ENCODE measurements at regions not wholly inside any gene's neighbourhood (a gene's known extent, or its start where the extent isn't known, plus 50 kb on each side); places are given as distances from the start of the nearest gene placed in this dataset.

DNA sequence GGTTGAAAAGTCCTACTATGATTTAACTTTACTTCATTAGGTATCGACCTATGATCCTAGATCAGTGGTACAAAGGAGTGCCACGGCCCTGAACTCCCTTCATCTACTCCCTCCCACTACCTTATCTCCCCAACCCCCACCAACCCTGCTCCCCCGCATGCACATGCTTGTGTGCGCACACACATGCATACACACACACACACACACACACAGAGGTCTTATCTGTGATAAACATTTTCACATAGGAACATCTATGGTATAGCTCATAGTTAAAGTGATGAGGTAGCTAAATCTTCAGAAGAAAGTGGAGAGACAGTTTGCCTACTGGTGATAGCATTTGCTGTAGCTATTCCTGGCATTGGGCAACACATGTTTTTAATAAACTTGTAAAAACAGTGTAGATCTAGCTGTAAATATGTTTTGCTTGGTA is 471.3 kb downstream of the ZEB2 start (continued):
- TF ChIP-seq ZNF778 (CRISPR knock-in tag; IDR thresholded peaks at IDR 0.05): no peak
- TF ChIP-seq, protein P1, sequence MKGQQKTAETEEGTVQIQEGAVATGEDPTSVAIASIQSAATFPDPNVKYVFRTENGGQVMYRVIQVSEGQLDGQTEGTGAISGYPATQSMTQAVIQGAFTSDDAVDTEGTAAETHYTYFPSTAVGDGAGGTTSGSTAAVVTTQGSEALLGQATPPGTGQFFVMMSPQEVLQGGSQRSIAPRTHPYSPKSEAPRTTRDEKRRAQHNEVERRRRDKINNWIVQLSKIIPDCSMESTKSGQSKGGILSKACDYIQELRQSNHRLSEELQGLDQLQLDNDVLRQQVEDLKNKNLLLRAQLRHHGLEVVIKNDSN (CRISPR knock-in tag; IDR thresholded peaks at IDR 0.05): no peak
- TF ChIP-seq GABPA (tag; conservative IDR thresholded peaks at IDR 0.05; ENCODE audit: low read depth): no peak
- TF ChIP-seq IRF2 (CRISPR knock-in tag; IDR thresholded peaks at IDR 0.05): no peak
- TF ChIP-seq, protein P2, sequence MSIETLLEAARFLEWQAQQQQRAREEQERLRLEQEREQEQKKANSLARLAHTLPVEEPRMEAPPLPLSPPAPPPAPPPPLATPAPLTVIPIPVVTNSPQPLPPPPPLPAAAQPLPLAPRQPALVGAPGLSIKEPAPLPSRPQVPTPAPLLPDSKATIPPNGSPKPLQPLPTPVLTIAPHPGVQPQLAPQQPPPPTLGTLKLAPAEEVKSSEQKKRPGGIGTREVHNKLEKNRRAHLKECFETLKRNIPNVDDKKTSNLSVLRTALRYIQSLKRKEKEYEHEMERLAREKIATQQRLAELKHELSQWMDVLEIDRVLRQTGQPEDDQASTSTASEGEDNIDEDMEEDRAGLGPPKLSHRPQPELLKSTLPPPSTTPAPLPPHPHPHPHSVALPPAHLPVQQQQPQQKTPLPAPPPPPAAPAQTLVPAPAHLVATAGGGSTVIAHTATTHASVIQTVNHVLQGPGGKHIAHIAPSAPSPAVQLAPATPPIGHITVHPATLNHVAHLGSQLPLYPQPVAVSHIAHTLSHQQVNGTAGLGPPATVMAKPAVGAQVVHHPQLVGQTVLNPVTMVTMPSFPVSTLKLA (conservative IDR thresholded peaks at IDR 0.05): 0 out of 4 replicates have a peak, but pooled peaks have one; percentile 17 to 26
- TF ChIP-seq, protein P3, sequence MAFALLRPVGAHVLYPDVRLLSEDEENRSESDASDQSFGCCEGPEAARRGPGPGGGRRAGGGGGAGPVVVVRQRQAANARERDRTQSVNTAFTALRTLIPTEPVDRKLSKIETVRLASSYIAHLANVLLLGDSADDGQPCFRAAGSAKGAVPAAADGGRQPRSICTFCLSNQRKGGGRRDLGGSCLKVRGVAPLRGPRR (CRISPR knock-in tag; IDR thresholded peaks at IDR 0.05): no peak
- no peak for TF ChIP-seq PURB (CRISPR knock-in tag; IDR thresholded peaks at IDR 0.05; ENCODE audit: low read depth)
- no peak for TF ChIP-seq WHSC1 (IDR thresholded peaks at IDR 0.05; ENCODE audit: low read length)
- no peak for TF ChIP-seq XRCC3 (IDR thresholded peaks at IDR 0.05)
- no peak for TF ChIP-seq ZNF41 (CRISPR knock-in tag; conservative IDR thresholded peaks at IDR 0.05)
- TF ChIP-seq COPS2 (conservative IDR thresholded peaks at IDR 0.05): no peak
- TF ChIP-seq, protein P4, sequence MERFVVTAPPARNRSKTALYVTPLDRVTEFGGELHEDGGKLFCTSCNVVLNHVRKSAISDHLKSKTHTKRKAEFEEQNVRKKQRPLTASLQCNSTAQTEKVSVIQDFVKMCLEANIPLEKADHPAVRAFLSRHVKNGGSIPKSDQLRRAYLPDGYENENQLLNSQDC (CRISPR knock-in tag; IDR thresholded peaks at IDR 0.05): no peak
- TF ChIP-seq, protein P5, sequence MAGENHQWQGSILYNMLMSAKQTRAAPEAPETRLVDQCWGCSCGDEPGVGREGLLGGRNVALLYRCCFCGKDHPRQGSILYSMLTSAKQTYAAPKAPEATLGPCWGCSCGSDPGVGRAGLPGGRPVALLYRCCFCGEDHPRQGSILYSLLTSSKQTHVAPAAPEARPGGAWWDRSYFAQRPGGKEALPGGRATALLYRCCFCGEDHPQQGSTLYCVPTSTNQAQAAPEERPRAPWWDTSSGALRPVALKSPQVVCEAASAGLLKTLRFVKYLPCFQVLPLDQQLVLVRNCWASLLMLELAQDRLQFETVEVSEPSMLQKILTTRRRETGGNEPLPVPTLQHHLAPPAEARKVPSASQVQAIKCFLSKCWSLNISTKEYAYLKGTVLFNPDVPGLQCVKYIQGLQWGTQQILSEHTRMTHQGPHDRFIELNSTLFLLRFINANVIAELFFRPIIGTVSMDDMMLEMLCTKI (IDR thresholded peaks at IDR 0.05; ENCODE audit: partially characterized antibody): no peak
- TF ChIP-seq FUS (optimal IDR thresholded peaks at IDR 0.05; ENCODE audit: low read depth, low read length): no peak
- TF ChIP-seq, protein P6, sequence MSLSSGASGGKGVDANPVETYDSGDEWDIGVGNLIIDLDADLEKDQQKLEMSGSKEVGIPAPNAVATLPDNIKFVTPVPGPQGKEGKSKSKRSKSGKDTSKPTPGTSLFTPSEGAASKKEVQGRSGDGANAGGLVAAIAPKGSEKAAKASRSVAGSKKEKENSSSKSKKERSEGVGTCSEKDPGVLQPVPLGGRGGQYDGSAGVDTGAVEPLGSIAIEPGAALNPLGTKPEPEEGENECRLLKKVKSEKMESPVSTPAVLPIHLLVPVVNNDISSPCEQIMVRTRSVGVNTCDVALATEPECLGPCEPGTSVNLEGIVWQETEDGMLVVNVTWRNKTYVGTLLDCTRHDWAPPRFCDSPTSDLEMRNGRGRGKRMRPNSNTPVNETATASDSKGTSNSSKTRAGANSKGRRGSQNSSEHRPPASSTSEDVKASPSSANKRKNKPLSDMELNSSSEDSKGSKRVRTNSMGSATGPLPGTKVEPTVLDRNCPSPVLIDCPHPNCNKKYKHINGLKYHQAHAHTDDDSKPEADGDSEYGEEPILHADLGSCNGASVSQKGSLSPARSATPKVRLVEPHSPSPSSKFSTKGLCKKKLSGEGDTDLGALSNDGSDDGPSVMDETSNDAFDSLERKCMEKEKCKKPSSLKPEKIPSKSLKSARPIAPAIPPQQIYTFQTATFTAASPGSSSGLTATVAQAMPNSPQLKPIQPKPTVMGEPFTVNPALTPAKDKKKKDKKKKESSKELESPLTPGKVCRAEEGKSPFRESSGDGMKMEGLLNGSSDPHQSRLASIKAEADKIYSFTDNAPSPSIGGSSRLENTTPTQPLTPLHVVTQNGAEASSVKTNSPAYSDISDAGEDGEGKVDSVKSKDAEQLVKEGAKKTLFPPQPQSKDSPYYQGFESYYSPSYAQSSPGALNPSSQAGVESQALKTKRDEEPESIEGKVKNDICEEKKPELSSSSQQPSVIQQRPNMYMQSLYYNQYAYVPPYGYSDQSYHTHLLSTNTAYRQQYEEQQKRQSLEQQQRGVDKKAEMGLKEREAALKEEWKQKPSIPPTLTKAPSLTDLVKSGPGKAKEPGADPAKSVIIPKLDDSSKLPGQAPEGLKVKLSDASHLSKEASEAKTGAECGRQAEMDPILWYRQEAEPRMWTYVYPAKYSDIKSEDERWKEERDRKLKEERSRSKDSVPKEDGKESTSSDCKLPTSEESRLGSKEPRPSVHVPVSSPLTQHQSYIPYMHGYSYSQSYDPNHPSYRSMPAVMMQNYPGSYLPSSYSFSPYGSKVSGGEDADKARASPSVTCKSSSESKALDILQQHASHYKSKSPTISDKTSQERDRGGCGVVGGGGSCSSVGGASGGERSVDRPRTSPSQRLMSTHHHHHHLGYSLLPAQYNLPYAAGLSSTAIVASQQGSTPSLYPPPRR (CRISPR knock-in tag; IDR thresholded peaks at IDR 0.05; ENCODE audit: borderline replicate concordance): no peak
- TF ChIP-seq ZNF121 (CRISPR knock-in tag; conservative IDR thresholded peaks at IDR 0.05): no peak
- no peak for TF ChIP-seq CHD1 (IDR thresholded peaks at IDR 0.05; ENCODE audit: low read length)
